RWPE2 (cell line): ENCODE measurements at regions not wholly inside any gene's neighbourhood (a gene's known extent, or its start where the extent isn't known, plus 50 kb on each side); places are given as distances from the start of the nearest gene placed in this dataset.

Experiments used
- ATAC-seq: fragments of 200-7000 bp; cut with Tn5 transposase; 3 replicates; pipeline ENCODE4 v1.9.1; 2021; ENCODE audit warnings: low read depth
- DNase-seq: peaks from one replicate; pipeline ENCODE4 v3.0.0-alpha.2; 2020; ENCODE audit warnings: low spot score
- H3K27ac ChIP-seq: fragments of 450-650 bp; 2 replicates; pipeline ENCODE4 v1.5.1; 2017; ENCODE audit warnings: mild to moderate bottlenecking; ENCODE audit not compliant: poor library complexity, severe bottlenecking
- H3K27me3 ChIP-seq: fragments of 250-450 bp; sonication (Bioruptor Pico); 2 replicates; pipeline ENCODE4 v1.5.1; 2021; ENCODE audit warnings: mild to moderate bottlenecking, moderate library complexity; ENCODE audit not compliant: insufficient read depth, poor library complexity, severe bottlenecking
- H3K36me3 ChIP-seq: fragments of 250-450 bp; sonication (Bioruptor Pico); 2 replicates; pipeline ENCODE4 v1.5.1; 2020; ENCODE audit warnings: low read depth, mild to moderate bottlenecking, moderate library complexity
- H3K4me1 ChIP-seq: fragments of 250-450 bp; sonication (Bioruptor Pico); 2 replicates; pipeline ENCODE4 v1.5.1; 2021; ENCODE audit warnings: mild to moderate bottlenecking, moderate library complexity; ENCODE audit not compliant: insufficient read depth, poor library complexity, severe bottlenecking
- H3K4me3 ChIP-seq: fragments of 250-450 bp; sonication (Bioruptor Pico); 2 replicates; pipeline ENCODE4 v1.5.1; 2021; ENCODE audit warnings: mild to moderate bottlenecking, moderate library complexity; ENCODE audit not compliant: severe bottlenecking
- H3K9me3 ChIP-seq: fragments of 250-450 bp; sonication (Bioruptor Pico); 2 replicates; pipeline ENCODE4 v1.5.1; 2021; ENCODE audit warnings: mild to moderate bottlenecking, moderate library complexity; ENCODE audit not compliant: severe bottlenecking
- CTCF ChIP-seq: fragments of 450-650 bp; IDR thresholded peaks from one replicate; pipeline ENCODE4 v1.5.1; 2017; ENCODE audit warnings: mild to moderate bottlenecking, moderate library complexity; ENCODE audit not compliant: poor library complexity, severe bottlenecking

- DNase-seq (no peak), ATAC-seq (no peak)
- Histone ChIP-seq H3K9me3 (no peaks in the 10 kb centered on the region), H3K36me3 (no peaks in the 10 kb centered on the region), H3K27ac (no peak overlapping the region), H3K4me1 (no peaks in the 10 kb centered on the region), H3K4me3 (no peak overlapping the region), H3K27me3 (no peaks in the 10 kb centered on the region)
- TF ChIP-seq CTCF = no peak
Observed at GRCh38 chr4:148757171-148757570, 315.0 kb upstream of the NR3C2 start.

- no peaks in the 10 kb centered on the region for H3K36me3 ChIP-seq
- H3K4me1 ChIP-seq = no peaks in the 10 kb centered on the region
- TF ChIP-seq CTCF = no peak
- H3K27me3 ChIP-seq = no peaks in the 10 kb centered on the region
- ATAC-seq = peak; percentile 60; the same call in 1 of the 3 replicates
- no peak for DNase-seq
- no peak overlapping the region for H3K27ac ChIP-seq
- no peaks in the 10 kb centered on the region for H3K9me3 ChIP-seq
- no peak overlapping the region for H3K4me3 ChIP-seq
Observed at GRCh38 chr4:148749403-148749802, 307.2 kb upstream of the NR3C2 start.

GRCh38 chr4:148747721-148748268 lies 305.6 kb upstream of the NR3C2 start:
- no peak for TF ChIP-seq CTCF
- Histone ChIP-seq H3K4me1 (no peaks in the 10 kb centered on the region), H3K27ac (no peak overlapping the region), H3K4me3 (no peak overlapping the region), H3K27me3 (no peaks in the 10 kb centered on the region), H3K9me3 (no peaks in the 10 kb centered on the region), H3K36me3 (no peaks in the 10 kb centered on the region)
- ATAC-seq (no peak), DNase-seq (no peak)

GRCh38 chr4:148740701-148741100 lies 298.5 kb upstream of the NR3C2 start:
- H3K4me3 ChIP-seq = no peak overlapping the region
- ATAC-seq = no peak
- no peaks in the 10 kb centered on the region for H3K9me3 ChIP-seq
- H3K27me3 ChIP-seq = no peaks in the 10 kb centered on the region
- H3K27ac ChIP-seq = no peak overlapping the region
- TF ChIP-seq CTCF = no peak
- no peaks in the 10 kb centered on the region for H3K4me1 ChIP-seq
- H3K36me3 ChIP-seq = no peaks in the 10 kb centered on the region
- no peak for DNase-seq

GRCh38 chr4:148737061-148737770 lies 295.0 kb upstream of the NR3C2 start:
- H3K9me3 ChIP-seq = no peaks in the 10 kb centered on the region
- H3K27ac ChIP-seq = no peak overlapping the region
- H3K27me3 ChIP-seq = no peaks in the 10 kb centered on the region
- H3K4me1 ChIP-seq = no peaks in the 10 kb centered on the region
- no peaks in the 10 kb centered on the region for H3K36me3 ChIP-seq
- TF ChIP-seq CTCF = no peak
- ATAC-seq (no peak), DNase-seq (no peak)
- no peak overlapping the region for H3K4me3 ChIP-seq
